Gastroesophageal sphincter (tissue), 4 donors: ENCODE measurements at regions not wholly inside any gene's neighbourhood (a gene's known extent, or its start where the extent isn't known, plus 50 kb on each side); places are given as distances from the start of the nearest gene placed in this dataset.

Experiments
- ATAC-seq: fragments of 150-250 bp; one replicate; pipeline ENCODE4 v1.9.1; 2016; ENCODE audit warnings: mild to moderate bottlenecking, moderate library complexity
- H3K27ac ChIP-seq, 4 donors: fragments of 200-600 bp; sonication (generic) in 3 of 4; 1 replicate in 3 of 4; 2 replicates in 1 of 4; pipeline ENCODE4 v1.5.1; 2016 to 2019
- H3K27me3 ChIP-seq: fragments of 200-600 bp; sonication (generic); one replicate; pipeline ENCODE4 v1.5.1; 2019
- H3K36me3 ChIP-seq, 2 donors: fragments of 200-600 bp; sonication (generic); one replicate each; pipeline ENCODE4 v1.5.1; 2019; ENCODE audit warnings: control low read depth in 1 of 2
- H3K4me1 ChIP-seq, 3 donors: fragments of 200-600 bp; sonication (generic); 1 replicate in 2 of 3; 2 replicates in 1 of 3; pipeline ENCODE4 v1.5.1; 2016 to 2019; ENCODE audit warnings: control low read depth in 2 of 3
- H3K4me3 ChIP-seq, 2 donors: fragments of 200-600 bp; sonication (generic); one replicate each; pipeline ENCODE4 v1.5.1; 2019; ENCODE audit warnings: mild to moderate bottlenecking in 1 of 2, moderate library complexity in 1 of 2
- H3K9me3 ChIP-seq, 3 donors: fragments of 200-600 bp; sonication (generic); one replicate each; pipeline ENCODE4 v1.5.1; 2017 to 2019; ENCODE audit warnings: control low read depth in 2 of 3
- CTCF ChIP-seq, 4 experiments: fragments of 200-600 bp in 2 of 4; fragments of 450-650 bp in 2 of 4; sonication (generic) in 1 of 4; IDR thresholded peaks; one replicate each; pipeline ENCODE4 v1.5.1; 2017 to 2019; ENCODE audit warnings: antibody characterized with exemption in 4 of 4, mild to moderate bottlenecking in 2 of 4, moderate library complexity in 2 of 4
- EP300 ChIP-seq: sonication (generic); formaldehyde crosslinking; IDR thresholded peaks from one replicate; pipeline ENCODE4 v1.6.1; 2017; ENCODE audit warnings: antibody characterized with exemption, mild to moderate bottlenecking
- POLR2A ChIP-seq, 2 donors: fragments of 450-650 bp; IDR thresholded peaks; one replicate each; pipeline ENCODE4 v1.6.1; 2017; ENCODE audit warnings: antibody characterized with exemption in 2 of 2, mild to moderate bottlenecking in 2 of 2, moderate library complexity in 1 of 2
- POLR2AphosphoS5 ChIP-seq: sonication (generic); formaldehyde crosslinking; IDR thresholded peaks from one replicate; pipeline ENCODE4 v1.6.1; 2017; ENCODE audit warnings: antibody characterized with exemption
- WGBS, 2 donors: methylation state at CpG; one replicate each; pipeline ENCODE4 v1.1.5; 2018; ENCODE audit warnings: low coverage in 1 of 2; 5-methylcytosine and 5-hydroxymethylcytosine counted together

- 84 to 88% methylated on average over 3 to 4 of the region's 4 CpGs for WGBS, 2 donors
- TF ChIP-seq CTCF (IDR thresholded peaks at IDR 0.05): no peak
- TF ChIP-seq POLR2A (IDR thresholded peaks at IDR 0.05): no peak
- no peak for TF ChIP-seq POLR2AphosphoS5
- TF ChIP-seq EP300: no peak
- Histone ChIP-seq H3K4me1 (no peaks in the 10 kb centered on the region), H3K36me3 (no peaks in the 10 kb centered on the region), H3K27me3 (no peaks in the 10 kb centered on the region), H3K9me3 (no peaks in the 10 kb centered on the region), H3K4me3 (no peak overlapping the region), H3K27ac (no peak overlapping the region)
- ATAC-seq: no peak
These were observed 72.1 kb upstream of the SLC28A3 start for GRCh38 chr9:84412654-84413053.

- WGBS, 2 donors: 66 to 78% methylated on average over 3 of the region's 3 CpGs
- H3K4me3 ChIP-seq: no peak overlapping the region
- H3K4me1 ChIP-seq: no peaks in the 10 kb centered on the region
- ATAC-seq: no peak
- TF ChIP-seq EP300 (no peak), POLR2A (IDR thresholded peaks at IDR 0.05) (no peak), POLR2AphosphoS5 (no peak), CTCF (IDR thresholded peaks at IDR 0.05) (no peak)
- no peak overlapping the region for H3K27ac ChIP-seq
- no peaks in the 10 kb centered on the region for H3K27me3 ChIP-seq
- no peaks in the 10 kb centered on the region for H3K36me3 ChIP-seq
- H3K9me3 ChIP-seq: no peaks in the 10 kb centered on the region
These were observed 72.7 kb upstream of the SLC28A3 start for GRCh38 chr9:84413301-84413700.

GRCh38 chr9:84419031-84419602 is 78.6 kb upstream of the SLC28A3 start:
- WGBS, 2 donors: 0 to 44% methylated on average over 1 to 2 of the region's 2 CpGs

GRCh38 chr9:84424931-84425330 is 84.4 kb upstream of the SLC28A3 start:
- no peak overlapping the region for H3K27ac ChIP-seq
- no peaks in the 10 kb centered on the region for H3K36me3 ChIP-seq
- H3K9me3 ChIP-seq: peaks cover 0 to 14% (median 0%) of the 10 kb centered on the region in 3 donors
- TF ChIP-seq EP300 (no peak), POLR2A (IDR thresholded peaks at IDR 0.05) (no peak), POLR2AphosphoS5 (no peak), CTCF (IDR thresholded peaks at IDR 0.05) (no peak)
- WGBS, 2 donors: 94 to 100% methylated on average over 2 of the region's 2 CpGs
- H3K4me3 ChIP-seq: no peak overlapping the region
- no peak for ATAC-seq
- H3K4me1 ChIP-seq: no peaks in the 10 kb centered on the region
- H3K27me3 ChIP-seq: no peaks in the 10 kb centered on the region

More at GRCh38 chr9:84419031-84419602, 78.6 kb upstream of the SLC28A3 start:
- Histone ChIP-seq H3K9me3 (peaks cover 0 to 14% (median 0%) of the 10 kb centered on the region in 3 donors), H3K27ac (no peak overlapping the region), H3K4me3 (no peak overlapping the region), H3K36me3 (no peaks in the 10 kb centered on the region), H3K4me1 (no peaks in the 10 kb centered on the region), H3K27me3 (no peaks in the 10 kb centered on the region)
- no peak for TF ChIP-seq POLR2A (IDR thresholded peaks at IDR 0.05)
- TF ChIP-seq EP300: no peak
- no peak for TF ChIP-seq POLR2AphosphoS5
- TF ChIP-seq CTCF (IDR thresholded peaks at IDR 0.05): no peak
- no peak for ATAC-seq

GRCh38 chr9:84432746-84433145 is 92.2 kb upstream of the SLC28A3 start:
- no peak for ATAC-seq
- Histone ChIP-seq H3K36me3 (no peaks in the 10 kb centered on the region), H3K4me1 (no peaks in the 10 kb centered on the region), H3K27ac (no peak overlapping the region), H3K27me3 (no peaks in the 10 kb centered on the region), H3K9me3 (no peaks in the 10 kb centered on the region), H3K4me3 (no peak overlapping the region)
- 85 to 100% methylated on average over 1 of the region's 1 CpG for whole genome bisulfite sequencing, 2 donors
- TF ChIP-seq POLR2AphosphoS5 (no peak), EP300 (no peak), CTCF (IDR thresholded peaks at IDR 0.05) (no peak), POLR2A (IDR thresholded peaks at IDR 0.05) (no peak)
